ENCODE measurements at regions not wholly inside any gene's neighbourhood (a gene's known extent, or its start where the extent isn't known, plus 50 kb on each side); places are given as distances from the start of the nearest gene placed in this dataset.

- TF ChIP-seq POLR2A (IDR thresholded peaks at IDR 0.05) (no peak), CTCF (IDR thresholded peaks at IDR 0.05) (no peak)
Observed at GRCh38 chr9:82438581-82438980, 450.0 kb downstream of the SPATA31D1 start.

Measured in transverse colon (tissue), 3 donors.